Activated CD4-positive, alpha-beta T cell treated with anti-CD3 and anti-CD28 coated beads for 36 hours (primary cell): ENCODE measurements at regions not wholly inside any gene's neighbourhood (a gene's known extent, or its start where the extent isn't known, plus 50 kb on each side); places are given as distances from the start of the nearest gene placed in this dataset.

Source experiments
- ATAC-seq: fragments of 200-7000 bp; cut with Tn5 transposase; one replicate; pipeline ENCODE4 v1.10.0; 2021; ENCODE audit warnings: mild to moderate bottlenecking, moderate library complexity
- CTCF ChIA-PET: fragments of 350-600 bp; sonication (Branson Sonifier 250); formaldehyde crosslinking; loops from one replicate; lab custom pipeline; 2021; ENCODE audit warnings: antibody characterized with exemption; lab: Charles Lee
- POLR2A ChIA-PET: fragments of 350-600 bp; sonication (Branson Sonifier 250); formaldehyde crosslinking; loops from one replicate; lab custom pipeline; 2021; ENCODE audit warnings: antibody characterized with exemption, inconsistent platforms; lab: Charles Lee
- DNase-seq: peaks from one replicate; pipeline ENCODE4 v3.0.0-alpha.2; 2020
- H3K27ac Mint-ChIP-seq: one replicate; pipeline ENCODE4 v1.8.0; 2021; ENCODE audit warnings: mixed read lengths
- H3K27me3 Mint-ChIP-seq: one replicate; pipeline ENCODE4 v1.8.0; 2021; ENCODE audit warnings: mixed read lengths
- H3K36me3 Mint-ChIP-seq: one replicate; pipeline ENCODE4 v1.8.0; 2021; ENCODE audit warnings: low read depth, mixed read lengths
- H3K4me1 Mint-ChIP-seq: one replicate; pipeline ENCODE4 v1.8.0; 2021; ENCODE audit warnings: mixed read lengths
- H3K4me3 Mint-ChIP-seq: one replicate; pipeline ENCODE4 v1.8.0; 2021; ENCODE audit warnings: mild to moderate bottlenecking, moderate library complexity, mixed read lengths
- H3K9me3 Mint-ChIP-seq: one replicate; pipeline ENCODE4 v1.8.0; 2021; ENCODE audit warnings: low read depth, mixed read lengths
- intact Hi-C, 2 experiments: fragments of 100-400 bp; cut with DNase I in 1 of 2; cut with micrococcal nuclease in 1 of 2; formaldehyde crosslinking; loops; one replicate each; pipeline versions ENCODE4 v1.14.2 to v1.15.1; 2022 to 2024; cut with DNase I, micrococcal nuclease

DNA sequence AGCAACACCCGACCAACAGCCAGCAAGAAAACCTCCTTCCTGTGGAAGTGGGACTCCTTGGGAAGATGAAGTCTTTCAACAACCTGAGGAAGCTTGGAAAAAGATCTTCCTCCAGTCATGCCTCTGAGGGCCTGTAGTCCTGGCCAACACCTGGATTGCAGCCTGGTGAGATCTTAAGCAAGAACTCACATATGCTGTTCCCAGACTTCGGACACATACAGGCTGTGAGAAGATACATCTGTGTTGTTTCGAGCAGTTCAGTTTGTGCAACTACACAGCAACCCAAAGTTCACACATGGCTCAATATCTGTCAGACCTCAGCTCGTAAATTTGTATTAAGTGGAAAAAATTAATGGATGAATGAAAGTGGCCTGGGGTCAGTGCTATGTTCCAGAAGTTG lies 65.1 kb upstream of the UBAC2 start:
- POLR2A ChIA-PET, result no interaction called here

DNA sequence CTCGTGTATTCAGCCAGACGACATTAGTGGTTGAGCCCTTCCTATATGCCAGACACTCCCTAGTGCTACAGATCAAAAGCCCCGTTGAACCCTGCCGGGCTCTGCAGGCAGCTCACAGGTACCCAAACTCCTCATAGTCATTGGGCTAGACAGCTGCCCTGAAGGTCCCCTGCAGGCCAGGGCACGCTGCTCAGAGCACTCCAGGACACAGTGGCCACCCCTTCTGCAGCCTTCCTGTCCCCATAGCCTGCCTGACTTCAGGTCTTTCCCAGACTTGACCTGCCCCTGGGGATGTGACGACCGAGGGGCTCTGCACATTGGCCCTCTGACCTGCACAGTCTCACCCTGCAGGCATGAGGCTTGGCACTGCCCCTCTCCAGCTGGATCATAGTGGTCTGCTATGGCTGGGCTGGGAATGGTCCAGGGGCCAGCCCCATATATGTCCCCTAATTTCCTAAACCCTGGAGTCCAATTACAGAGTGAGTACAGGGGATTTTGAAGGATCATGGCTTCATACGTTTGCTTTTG lies 64.2 kb upstream of the UBAC2 start:
- Mint-ChIP-seq H3K27ac (no peak overlapping the region), H3K9me3 (no peaks in the 10 kb centered on the region), H3K36me3 (no peaks in the 10 kb centered on the region), H3K4me3 (no peak overlapping the region), H3K27me3 (no peaks in the 10 kb centered on the region), H3K4me1 (no peaks in the 10 kb centered on the region)
- ChIA-PET POLR2A (interaction anchor here (0.6 kb wide), 1 partner anchor 288 kb away, joined by 3 read pairs; no protein-coding TSS in a partner anchor), CTCF (interaction anchor here (1.1 kb wide), 1 partner anchor 27 kb away, joined by 3 read pairs; no protein-coding TSS in a partner anchor)
- intact Hi-C loops, result no loop called here
- ATAC-seq (no peak), DNase-seq (no peak)

More for the DNA sequence above, 65.1 kb upstream of the UBAC2 start:
- DNase-seq, result no peak
- H3K27me3 Mint-ChIP-seq, result no peaks in the 10 kb centered on the region
- H3K36me3 Mint-ChIP-seq, result no peaks in the 10 kb centered on the region
- H3K4me1 Mint-ChIP-seq, result no peaks in the 10 kb centered on the region
- no peak for ATAC-seq
- H3K27ac Mint-ChIP-seq, result no peak overlapping the region
- no peak overlapping the region for H3K4me3 Mint-ChIP-seq
- CTCF ChIA-PET, result interaction anchor here (0.7 kb wide), 1 partner anchor 22 kb away, joined by 3 read pairs; no protein-coding TSS in a partner anchor
- intact Hi-C loops, result no loop called here
- H3K9me3 Mint-ChIP-seq, result no peaks in the 10 kb centered on the region

GRCh38 chr13:99140831-99141230 lies 59.8 kb upstream of the UBAC2 start:
- POLR2A ChIA-PET, result no interaction called here
- H3K4me1 Mint-ChIP-seq, result no peaks in the 10 kb centered on the region
- no peak for DNase-seq
- no peak overlapping the region for H3K4me3 Mint-ChIP-seq
- H3K36me3 Mint-ChIP-seq, result no peaks in the 10 kb centered on the region
- H3K9me3 Mint-ChIP-seq, result no peaks in the 10 kb centered on the region
- intact Hi-C loops, result no loop called here
- no peak for ATAC-seq
- H3K27ac Mint-ChIP-seq, result no peak overlapping the region
- H3K27me3 Mint-ChIP-seq, result no peaks in the 10 kb centered on the region
- CTCF ChIA-PET, result no interaction called here

DNA sequence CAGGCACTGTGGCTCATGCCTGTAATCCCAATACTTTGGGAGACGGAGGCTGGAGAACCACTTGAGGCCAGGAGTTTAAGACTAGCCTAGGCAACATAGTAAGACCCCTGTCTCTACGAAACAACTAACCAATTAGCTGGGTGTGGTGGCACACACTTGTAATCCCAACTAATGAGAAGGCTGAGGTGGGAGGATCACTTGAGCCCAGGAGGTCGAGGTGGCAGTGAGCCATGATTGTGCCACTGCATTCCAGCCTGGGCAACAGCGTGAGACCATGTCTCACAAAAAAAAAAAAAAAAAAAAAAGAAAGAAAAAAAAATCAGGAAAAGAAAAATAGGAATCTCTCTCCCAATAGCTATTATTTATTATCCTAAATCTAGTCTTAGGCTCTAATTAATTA lies 56.8 kb upstream of the UBAC2 start:
- DNase-seq (no peak), ATAC-seq (no peak)
- intact Hi-C loops, result no loop called here
- no peaks in the 10 kb centered on the region for H3K4me1 Mint-ChIP-seq
- ChIA-PET POLR2A (no interaction called here), CTCF (interaction anchor here (0.6 to 1.2 kb wide), 2 partner anchors 10 to 281 kb away, joined by 3 read pairs; no protein-coding TSS in a partner anchor)
- no peaks in the 10 kb centered on the region for H3K36me3 Mint-ChIP-seq
- no peaks in the 10 kb centered on the region for H3K27me3 Mint-ChIP-seq
- no peak overlapping the region for H3K27ac Mint-ChIP-seq
- no peaks in the 10 kb centered on the region for H3K9me3 Mint-ChIP-seq
- H3K4me3 Mint-ChIP-seq, result no peak overlapping the region

DNA sequence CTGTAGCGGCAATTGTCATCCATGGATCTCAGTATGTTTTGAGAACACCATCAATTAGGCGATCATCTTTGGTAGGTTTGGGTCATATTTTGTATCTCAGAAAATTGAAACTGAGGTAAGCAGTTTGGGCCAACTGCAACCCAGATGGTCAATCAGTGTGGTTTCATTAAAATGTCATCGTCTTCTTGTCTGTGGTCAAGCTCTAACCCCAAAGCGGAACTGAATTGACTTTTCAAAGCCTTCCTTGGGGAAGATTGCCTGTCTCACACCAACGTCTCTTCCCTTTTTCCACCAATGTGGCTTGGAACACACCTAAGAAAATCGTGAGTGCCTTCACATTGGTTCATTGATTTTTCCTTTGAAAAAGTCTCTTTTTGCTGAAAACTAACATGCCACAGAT lies 56.3 kb upstream of the UBAC2 start:
- Mint-ChIP-seq H3K27ac (no peak overlapping the region), H3K27me3 (no peaks in the 10 kb centered on the region), H3K36me3 (no peaks in the 10 kb centered on the region), H3K4me1 (no peaks in the 10 kb centered on the region), H3K4me3 (no peak overlapping the region), H3K9me3 (no peaks in the 10 kb centered on the region)
- POLR2A ChIA-PET, result no interaction called here
- CTCF ChIA-PET, result interaction anchor here (0.6 to 1.2 kb wide), 2 partner anchors 11 to 282 kb away, joined by 3 read pairs; no protein-coding TSS in a partner anchor
- ATAC-seq, result no peak
- intact Hi-C loops, result no loop called here
- DNase-seq, result no peak

GRCh38 chr13:99145461-99145860 lies 55.2 kb upstream of the UBAC2 start:
- intact Hi-C loops, result no loop called here
- no peak for ATAC-seq
- no peak for DNase-seq
- Mint-ChIP-seq H3K36me3 (no peaks in the 10 kb centered on the region), H3K4me1 (no peaks in the 10 kb centered on the region), H3K27me3 (no peaks in the 10 kb centered on the region), H3K27ac (no peak overlapping the region), H3K9me3 (no peaks in the 10 kb centered on the region), H3K4me3 (no peak overlapping the region)
- ChIA-PET CTCF (no interaction called here), POLR2A (no interaction called here)

GRCh38 chr13:99150575-99151361 lies 49.9 kb upstream of the UBAC2 start:
- Mint-ChIP-seq H3K27me3 (no peaks in the 10 kb centered on the region), H3K9me3 (no peaks in the 10 kb centered on the region), H3K4me3 (no peak overlapping the region), H3K4me1 (peaks cover 5% of the 10 kb centered on the region), H3K36me3 (no peaks in the 10 kb centered on the region), H3K27ac (no peak overlapping the region)
- intact Hi-C loops, result no loop called here
- DNase-seq, result no peak
- ChIA-PET CTCF (no interaction called here), POLR2A (no interaction called here)
- peak; percentile 26 for ATAC-seq
